Gastroesophageal sphincter (tissue), 4 donors: ENCODE measurements at regions not wholly inside any gene's neighbourhood (a gene's known extent, or its start where the extent isn't known, plus 50 kb on each side); places are given as distances from the start of the nearest gene placed in this dataset.

Experiments
- ATAC-seq: fragments of 150-250 bp; one replicate; pipeline ENCODE4 v1.9.1; 2016; ENCODE audit warnings: mild to moderate bottlenecking, moderate library complexity
- H3K27ac ChIP-seq, 4 donors: fragments of 200-600 bp; sonication (generic) in 3 of 4; 1 replicate in 3 of 4; 2 replicates in 1 of 4; pipeline ENCODE4 v1.5.1; 2016 to 2019
- H3K27me3 ChIP-seq: fragments of 200-600 bp; sonication (generic); one replicate; pipeline ENCODE4 v1.5.1; 2019
- H3K36me3 ChIP-seq, 2 donors: fragments of 200-600 bp; sonication (generic); one replicate each; pipeline ENCODE4 v1.5.1; 2019; ENCODE audit warnings: control low read depth in 1 of 2
- H3K4me1 ChIP-seq, 3 donors: fragments of 200-600 bp; sonication (generic); 1 replicate in 2 of 3; 2 replicates in 1 of 3; pipeline ENCODE4 v1.5.1; 2016 to 2019; ENCODE audit warnings: control low read depth in 2 of 3
- H3K4me3 ChIP-seq, 2 donors: fragments of 200-600 bp; sonication (generic); one replicate each; pipeline ENCODE4 v1.5.1; 2019; ENCODE audit warnings: mild to moderate bottlenecking in 1 of 2, moderate library complexity in 1 of 2
- H3K9me3 ChIP-seq, 3 donors: fragments of 200-600 bp; sonication (generic); one replicate each; pipeline ENCODE4 v1.5.1; 2017 to 2019; ENCODE audit warnings: control low read depth in 2 of 3
- EP300 ChIP-seq: sonication (generic); formaldehyde crosslinking; IDR thresholded peaks from one replicate; pipeline ENCODE4 v1.6.1; 2017; ENCODE audit warnings: antibody characterized with exemption, mild to moderate bottlenecking
- POLR2A ChIP-seq, 2 donors: fragments of 450-650 bp; IDR thresholded peaks; one replicate each; pipeline ENCODE4 v1.6.1; 2017; ENCODE audit warnings: antibody characterized with exemption in 2 of 2, mild to moderate bottlenecking in 2 of 2, moderate library complexity in 1 of 2
- POLR2AphosphoS5 ChIP-seq: sonication (generic); formaldehyde crosslinking; IDR thresholded peaks from one replicate; pipeline ENCODE4 v1.6.1; 2017; ENCODE audit warnings: antibody characterized with exemption
- WGBS, 2 donors: methylation state at CpG; one replicate each; pipeline ENCODE4 v1.1.5; 2018; ENCODE audit warnings: low coverage in 1 of 2; 5-methylcytosine and 5-hydroxymethylcytosine counted together
- TF ChIP-seq, protein P1 (sequence below), 4 experiments: fragments of 200-600 bp in 2 of 4; fragments of 450-650 bp in 2 of 4; sonication (generic) in 1 of 4; IDR thresholded peaks; one replicate each; pipeline ENCODE4 v1.5.1; 2017 to 2019; ENCODE audit warnings: antibody characterized with exemption in 4 of 4, mild to moderate bottlenecking in 2 of 4, moderate library complexity in 2 of 4

- 37 to 50% methylated on average over 2 to 3 of the region's 3 CpGs for WGBS, 2 donors
- no peak overlapping the region for H3K27ac ChIP-seq
- ATAC-seq, result no peak
- H3K36me3 ChIP-seq, result no peaks in the 10 kb centered on the region
- no peaks in the 10 kb centered on the region for H3K4me1 ChIP-seq
- peaks cover 85% of the 10 kb centered on the region for H3K27me3 ChIP-seq
- H3K4me3 ChIP-seq, result no peak overlapping the region
- TF ChIP-seq, protein P1, sequence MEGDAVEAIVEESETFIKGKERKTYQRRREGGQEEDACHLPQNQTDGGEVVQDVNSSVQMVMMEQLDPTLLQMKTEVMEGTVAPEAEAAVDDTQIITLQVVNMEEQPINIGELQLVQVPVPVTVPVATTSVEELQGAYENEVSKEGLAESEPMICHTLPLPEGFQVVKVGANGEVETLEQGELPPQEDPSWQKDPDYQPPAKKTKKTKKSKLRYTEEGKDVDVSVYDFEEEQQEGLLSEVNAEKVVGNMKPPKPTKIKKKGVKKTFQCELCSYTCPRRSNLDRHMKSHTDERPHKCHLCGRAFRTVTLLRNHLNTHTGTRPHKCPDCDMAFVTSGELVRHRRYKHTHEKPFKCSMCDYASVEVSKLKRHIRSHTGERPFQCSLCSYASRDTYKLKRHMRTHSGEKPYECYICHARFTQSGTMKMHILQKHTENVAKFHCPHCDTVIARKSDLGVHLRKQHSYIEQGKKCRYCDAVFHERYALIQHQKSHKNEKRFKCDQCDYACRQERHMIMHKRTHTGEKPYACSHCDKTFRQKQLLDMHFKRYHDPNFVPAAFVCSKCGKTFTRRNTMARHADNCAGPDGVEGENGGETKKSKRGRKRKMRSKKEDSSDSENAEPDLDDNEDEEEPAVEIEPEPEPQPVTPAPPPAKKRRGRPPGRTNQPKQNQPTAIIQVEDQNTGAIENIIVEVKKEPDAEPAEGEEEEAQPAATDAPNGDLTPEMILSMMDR (IDR thresholded peaks at IDR 0.05), result no peak
- TF ChIP-seq POLR2A (IDR thresholded peaks at IDR 0.05) (no peak), POLR2AphosphoS5 (no peak), EP300 (no peak)
- H3K9me3 ChIP-seq, result no peaks in the 10 kb centered on the region
Observed at GRCh38 chr12:113601656-113602263, 130.1 kb upstream of the LHX5 start.

DNA sequence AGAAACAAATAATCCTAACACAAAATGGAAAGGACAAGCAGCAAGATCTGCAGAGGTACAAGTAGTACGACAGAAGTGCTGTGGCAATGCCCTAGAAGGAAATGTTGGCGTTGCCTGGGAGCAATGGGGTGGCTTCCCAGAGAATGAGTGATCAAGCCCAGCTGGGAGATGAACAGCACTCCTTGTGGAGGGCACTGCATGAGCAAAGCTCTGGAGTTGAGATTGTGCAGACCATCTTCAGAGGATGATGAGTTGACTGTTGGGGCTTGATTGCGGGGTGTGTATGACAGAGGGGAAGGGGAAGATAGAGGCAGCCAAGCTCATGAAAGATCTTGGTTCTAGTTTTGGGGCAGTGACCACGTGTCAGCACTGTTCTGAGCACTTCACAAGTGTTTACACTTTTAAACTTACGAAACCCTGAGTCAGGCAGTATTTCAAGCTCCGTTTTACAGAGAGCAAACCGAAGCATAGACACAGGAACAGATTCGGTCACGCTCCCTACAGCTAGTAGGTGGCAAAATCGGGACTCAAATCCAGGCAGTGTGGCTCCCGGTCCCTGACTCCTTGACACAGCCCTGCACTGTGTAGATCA, 127.2 kb upstream of the LHX5 start:
- 45 to 62% methylated on average over 10 to 11 of the region's 11 CpGs for WGBS, 2 donors
- no peak for ATAC-seq

GRCh38 chr12:113594967-113595366, 123.3 kb upstream of the LHX5 start:
- H3K27me3 ChIP-seq, result peaks cover 74% of the 10 kb centered on the region
- 69 to 72% methylated on average over 2 of the region's 2 CpGs for WGBS, 2 donors
- H3K36me3 ChIP-seq, result no peaks in the 10 kb centered on the region
- no peak overlapping the region for H3K27ac ChIP-seq
- H3K4me3 ChIP-seq, result no peak overlapping the region
- H3K4me1 ChIP-seq, result no peaks in the 10 kb centered on the region
- TF ChIP-seq, protein P1 (IDR thresholded peaks at IDR 0.05), result no peak
- TF ChIP-seq EP300 (no peak), POLR2AphosphoS5 (no peak), POLR2A (IDR thresholded peaks at IDR 0.05) (no peak)
- H3K9me3 ChIP-seq, result peaks cover 0 to 16% (median 0%) of the 10 kb centered on the region in 3 donors
- ATAC-seq, result no peak

More for the DNA sequence above, 127.2 kb upstream of the LHX5 start:
- Histone ChIP-seq H3K27me3 (peaks cover 75% of the 10 kb centered on the region), H3K4me3 (no peak overlapping the region), H3K27ac (no peak overlapping the region), H3K36me3 (no peaks in the 10 kb centered on the region), H3K9me3 (peaks cover 0 to 11% (median 0%) of the 10 kb centered on the region in 3 donors), H3K4me1 (no peaks in the 10 kb centered on the region)
- TF ChIP-seq, protein P1 (IDR thresholded peaks at IDR 0.05), result no peak
- TF ChIP-seq POLR2AphosphoS5 (no peak), EP300 (no peak), POLR2A (IDR thresholded peaks at IDR 0.05) (no peak)

- no peaks in the 10 kb centered on the region for H3K4me1 ChIP-seq
- WGBS, 2 donors, result 5% methylated on average over 26 of the region's 46 CpGs; no CpG with 5 or more reads in 1 of the 2 donors
Observed at GRCh38 chr12:113591480-113591974, 119.9 kb upstream of the LHX5 start.

More at GRCh38 chr12:113591480-113591974, 119.9 kb upstream of the LHX5 start:
- no peak overlapping the region for H3K27ac ChIP-seq
- H3K36me3 ChIP-seq, result no peaks in the 10 kb centered on the region
- peaks cover 86% of the 10 kb centered on the region for H3K27me3 ChIP-seq
- H3K4me3 ChIP-seq, result no peak overlapping the region
- no peak for ATAC-seq
- H3K9me3 ChIP-seq, result peaks cover 0 to 24% (median 0%) of the 10 kb centered on the region in 3 donors
- TF ChIP-seq, protein P1 (IDR thresholded peaks at IDR 0.05), result no peak
- no peak for TF ChIP-seq POLR2A (IDR thresholded peaks at IDR 0.05)
- no peak for TF ChIP-seq EP300
- no peak for TF ChIP-seq POLR2AphosphoS5
